IMR-90 (cell line): ENCODE measurements at regions not wholly inside any gene's neighbourhood (a gene's known extent, or its start where the extent isn't known, plus 50 kb on each side); places are given as distances from the start of the nearest gene placed in this dataset.

Experiments used
- ATAC-seq: fragments of 200-7000 bp; cut with Tn5 transposase; 2 replicates; pipeline ENCODE4 v1.9.1; 2020; ENCODE audit warnings: low read depth, mild to moderate bottlenecking, moderate library complexity
- BruUV-seq: library from RNA; stranded (reverse); fragments of 400-500 nt; replicated peaks from 2 replicates; lab custom pipeline; 2021; lab: Mats Ljungman, UMichigan
- CTCF ChIA-PET: fragments of 300-600 bp; formaldehyde crosslinking; extraction: SDS; loops from one replicate; lab custom pipeline; 2021; ENCODE audit warnings: antibody characterized with exemption; lab: Yijun Ruan, JAX
- POLR2A ChIA-PET: fragments of 300-600 bp; sonication (Branson Sonifier 250); formaldehyde crosslinking; loops from one replicate; lab custom pipeline; 2022; ENCODE audit warnings: antibody characterized with exemption; ENCODE audit not compliant: unreplicated experiment; lab: Charles Lee
- DNase-seq: peaks from one replicate; pipeline ENCODE4 v3.0.0; 2013
- H2AFZ ChIP-seq: replicated peaks from 2 replicates; pipeline ENCODE3; 2013; ENCODE audit warnings: low read length, mild to moderate bottlenecking; ENCODE audit not compliant: poor library complexity
- H2AK5ac ChIP-seq: 2 replicates; pipeline ENCODE4 v1.6.1; 2013; ENCODE audit warnings: low read depth, low read length, inconsistent platforms
- H2AK9ac ChIP-seq: replicated peaks from 2 replicates; pipeline ENCODE3; 2013; ENCODE audit warnings: mild to moderate bottlenecking, low read depth, low read length, moderate library complexity; ENCODE audit not compliant: poor library complexity
- H2BK120ac ChIP-seq: 2 replicates; pipeline ENCODE4 v1.6.1; 2013; ENCODE audit warnings: low read depth, low read length, inconsistent platforms
- H2BK15ac ChIP-seq: 3 replicates; pipeline ENCODE4 v1.6.1; 2013; ENCODE audit warnings: low read depth, low read length, inconsistent platforms
- H2BK20ac ChIP-seq: 2 replicates; pipeline ENCODE4 v1.6.1; 2013; ENCODE audit warnings: low read depth, mild to moderate bottlenecking, inconsistent platforms, low read length, moderate library complexity
- H2BK5ac ChIP-seq: 2 replicates; pipeline ENCODE4 v1.6.1; 2013; ENCODE audit warnings: mild to moderate bottlenecking, low read depth, low read length, inconsistent platforms; ENCODE audit not compliant: poor library complexity, severe bottlenecking
- H3K14ac ChIP-seq: replicated peaks from 2 replicates; pipeline ENCODE4 v1.6.1; 2013; ENCODE audit warnings: low read depth, low read length, inconsistent platforms
- H3K18ac ChIP-seq: 2 replicates; pipeline ENCODE4 v1.6.1; 2013; ENCODE audit warnings: low read depth, low read length, control low read depth
- H3K23ac ChIP-seq: 2 replicates; pipeline ENCODE4 v1.6.1; 2013; ENCODE audit warnings: low read depth, low read length, inconsistent platforms
- H3K27ac ChIP-seq: 2 replicates; pipeline ENCODE4 v1.5.1; 2013; ENCODE audit warnings: mild to moderate bottlenecking, control low read depth, low read length; ENCODE audit not compliant: insufficient read depth
- H3K27me3 ChIP-seq: 2 replicates; pipeline ENCODE4 v1.6.1; 2013; ENCODE audit warnings: low read length; ENCODE audit not compliant: control insufficient read depth, insufficient read depth
- H3K36me3 ChIP-seq: 2 replicates; pipeline ENCODE4 v1.6.1; 2013; ENCODE audit warnings: low read length, mixed read lengths; ENCODE audit not compliant: control insufficient read depth, insufficient read depth
- H3K4ac ChIP-seq: 2 replicates; pipeline ENCODE4 v1.6.1; 2013; ENCODE audit warnings: low read depth, low read length, inconsistent platforms
- H3K4me1 ChIP-seq: 2 replicates; pipeline ENCODE4 v1.6.1; 2013; ENCODE audit warnings: low read length, mixed read lengths; ENCODE audit not compliant: control insufficient read depth, insufficient read depth
- H3K4me2 ChIP-seq: 2 replicates; pipeline ENCODE4 v1.6.1; 2013; ENCODE audit warnings: low read depth, mild to moderate bottlenecking, control low read depth, low read length, moderate library complexity
- H3K4me3 ChIP-seq: 2 replicates; pipeline ENCODE4 v1.5.1; 2013; ENCODE audit warnings: low read depth, mild to moderate bottlenecking, control low read depth, low read length, moderate library complexity; ENCODE audit not compliant: insufficient read depth
- H3K56ac ChIP-seq: 2 replicates; pipeline ENCODE4 v1.6.1; 2013; ENCODE audit warnings: low read length, inconsistent platforms; ENCODE audit not compliant: insufficient read depth; ENCODE audit errors: extremely low read depth
- H3K79me1 ChIP-seq, 2 experiments: 2 replicates each; pipeline ENCODE4 v1.6.1; 2013; ENCODE audit warnings: low read length in 2 of 2, inconsistent platforms in 1 of 2, low read depth in 1 of 2
- H3K9ac ChIP-seq: 2 replicates; pipeline ENCODE4 v1.6.1; 2013; ENCODE audit warnings: low read depth, low read length, control low read depth
- H3K9me1 ChIP-seq: 2 replicates; pipeline ENCODE4 v1.6.1; 2013; ENCODE audit warnings: low read length, inconsistent platforms; ENCODE audit not compliant: insufficient read depth
- H3K9me3 ChIP-seq: 2 replicates; pipeline ENCODE4 v1.6.1; 2013; ENCODE audit warnings: low read length; ENCODE audit not compliant: control insufficient read depth, insufficient read depth
- H4K20me1 ChIP-seq: 2 replicates; pipeline ENCODE4 v1.6.1; 2013; ENCODE audit warnings: low read length, inconsistent platforms; ENCODE audit not compliant: insufficient read depth
- H4K5ac ChIP-seq: 2 replicates; pipeline ENCODE4 v1.6.1; 2013; ENCODE audit warnings: mild to moderate bottlenecking, low read depth, low read length, control low read depth
- H4K8ac ChIP-seq, 2 experiments: 2 replicates each; pipeline ENCODE4 v1.6.1; 2013; ENCODE audit warnings: low read depth in 2 of 2, low read length in 2 of 2, control low read depth in 1 of 2, inconsistent platforms in 1 of 2
- H4K91ac ChIP-seq: 2 replicates; pipeline ENCODE4 v1.6.1; 2013; ENCODE audit warnings: low read depth, low read length, inconsistent platforms; ENCODE audit not compliant: insufficient read depth
- BHLHE40 ChIP-seq: fragments of 150-350 bp; IDR thresholded peaks from 2 replicates; pipeline ENCODE4 v1.6.1; 2016; ENCODE audit warnings: mild to moderate bottlenecking, low read depth, low read length
- CEBPB ChIP-seq: IDR thresholded peaks from 2 replicates; pipeline ENCODE4 v1.6.1; 2012; ENCODE audit warnings: low read depth, low read length, improper control_type of control experiment
- ELK1 ChIP-seq: fragments of 150-350 bp; IDR thresholded peaks from 2 replicates; pipeline ENCODE4 v1.6.1; 2016; ENCODE audit warnings: low read depth, mild to moderate bottlenecking, low read length, moderate library complexity, borderline replicate concordance
- FOS ChIP-seq: fragments of 150-350 bp; IDR thresholded peaks from 2 replicates; pipeline ENCODE4 v1.6.1; 2016; ENCODE audit warnings: low read depth, low read length
- NFE2L2 ChIP-seq: fragments of 150-350 bp; IDR thresholded peaks from 2 replicates; pipeline ENCODE4 v1.6.1; 2016; ENCODE audit warnings: low read depth, mild to moderate bottlenecking, low read length
- SMC3 ChIP-seq: fragments of 150-350 bp; IDR thresholded peaks from 2 replicates; pipeline ENCODE4 v1.6.1; 2016; ENCODE audit warnings: low read depth, mild to moderate bottlenecking, antibody characterized with exemption, low read length, moderate library complexity
- USF2 ChIP-seq: fragments of 150-350 bp; IDR thresholded peaks from 2 replicates; pipeline ENCODE4 v1.6.1; 2017; ENCODE audit warnings: mild to moderate bottlenecking, antibody characterized with exemption, low read length, low read depth
- WGBS, 2 experiments: methylation state at CpG; one replicate each; pipeline versions ENCODE4 v1.1.5 to v1.1.7; 2013; ENCODE audit warnings: missing lambda C conversion rate in 2 of 2; ENCODE audit not compliant: insufficient read length in 1 of 2; ENCODE audit errors: extremely low coverage in 2 of 2; 5-methylcytosine and 5-hydroxymethylcytosine counted together
- dilution Hi-C: fragments of 300-500 bp; cut with HindIII; formaldehyde crosslinking; loops from one replicate; pipeline ENCODE4 v1.14.3; 2018; ENCODE audit warnings: low sequenced_read_pairs; ENCODE audit not compliant: unreplicated experiment
- in situ Hi-C: fragments of 300-500 bp; cut with MboI; formaldehyde crosslinking; loops from 3 replicates; pipeline ENCODE4 v1.14.3; 2019; ENCODE audit warnings: low sequenced_read_pairs, inconsistent platforms, mixed read lengths
- intact Hi-C: fragments of 100-400 bp; cut with micrococcal nuclease; formaldehyde crosslinking; loops from 2 replicates; pipeline ENCODE4 v1.10.0; 2022

DNA sequence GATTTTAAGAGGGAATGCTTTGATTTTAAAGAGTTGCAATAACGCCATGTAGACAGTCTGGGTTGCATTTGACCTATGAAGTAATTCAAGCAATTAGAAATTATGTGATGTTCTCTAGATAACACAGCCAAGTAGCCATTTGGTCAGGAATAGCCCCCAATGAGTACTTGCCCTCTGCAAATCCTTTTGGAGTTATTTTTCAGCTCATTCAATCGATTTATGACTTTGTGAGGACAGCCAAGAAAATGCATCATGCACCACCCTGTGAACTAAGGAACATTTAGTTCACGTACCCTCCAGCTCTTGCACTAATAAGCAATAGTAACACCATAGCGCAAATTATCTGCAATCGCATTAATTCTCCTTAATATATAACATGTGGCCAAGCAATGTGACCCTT is 552.6 kb upstream of the INTU start:
- Histone ChIP-seq H4K20me1 (no peaks in the 10 kb centered on the region), H4K91ac (no peak overlapping the region), H2BK20ac (no peak overlapping the region), H3K23ac (no peak overlapping the region), H3K18ac (no peak overlapping the region), H3K4me1 (no peaks in the 10 kb centered on the region), H2BK120ac (no peak overlapping the region), H2AFZ (no peak overlapping the region), H3K9me3 (no peaks in the 10 kb centered on the region), H3K27me3 (no peaks in the 10 kb centered on the region), H3K79me1 (no peaks in the 10 kb centered on the region), H2BK15ac (no peak overlapping the region), H4K8ac (no peak overlapping the region), H3K36me3 (no peaks in the 10 kb centered on the region), H3K4ac (no peak overlapping the region), H3K4me3 (no peak overlapping the region), H3K56ac (no peak overlapping the region), H3K4me2 (no peak overlapping the region), H2BK5ac (no peak overlapping the region), H2AK9ac (no peak overlapping the region), H3K14ac (no peak overlapping the region), H3K9ac (no peak overlapping the region), H2AK5ac (no peak overlapping the region), H3K9me1 (no peaks in the 10 kb centered on the region), H4K5ac (no peak overlapping the region), H3K27ac (no peak overlapping the region)
- in situ Hi-C loops, result no loop called here
- dilution Hi-C loops, result no loop called here
- BruUV-seq, result no TSS peak
- no peak for TF ChIP-seq USF2
- no peak for TF ChIP-seq CEBPB
- no peak for TF ChIP-seq NFE2L2
- no peak for TF ChIP-seq FOS
- no peak for TF ChIP-seq ELK1
- TF ChIP-seq BHLHE40, result no peak
- no peak for TF ChIP-seq SMC3
- no peak for ATAC-seq
- CTCF ChIA-PET, result no interaction called here
- POLR2A ChIA-PET, result no interaction called here
- intact Hi-C loops, result no loop called here
- WGBS, 2 experiments, result 0% methylated on average over 1 of the region's 5 CpGs; no CpG with 5 or more reads in 1 of the 2 experiments
- DNase-seq, result no peak
